ENCODE measurements at regions not wholly inside any gene's neighbourhood (a gene's known extent, or its start where the extent isn't known, plus 50 kb on each side); places are given as distances from the start of the nearest gene placed in this dataset.

GRCh38 chr11:44408141-44408540 lies 98.2 kb upstream of the ALX4 start:
- TF ChIP-seq, protein P1, sequence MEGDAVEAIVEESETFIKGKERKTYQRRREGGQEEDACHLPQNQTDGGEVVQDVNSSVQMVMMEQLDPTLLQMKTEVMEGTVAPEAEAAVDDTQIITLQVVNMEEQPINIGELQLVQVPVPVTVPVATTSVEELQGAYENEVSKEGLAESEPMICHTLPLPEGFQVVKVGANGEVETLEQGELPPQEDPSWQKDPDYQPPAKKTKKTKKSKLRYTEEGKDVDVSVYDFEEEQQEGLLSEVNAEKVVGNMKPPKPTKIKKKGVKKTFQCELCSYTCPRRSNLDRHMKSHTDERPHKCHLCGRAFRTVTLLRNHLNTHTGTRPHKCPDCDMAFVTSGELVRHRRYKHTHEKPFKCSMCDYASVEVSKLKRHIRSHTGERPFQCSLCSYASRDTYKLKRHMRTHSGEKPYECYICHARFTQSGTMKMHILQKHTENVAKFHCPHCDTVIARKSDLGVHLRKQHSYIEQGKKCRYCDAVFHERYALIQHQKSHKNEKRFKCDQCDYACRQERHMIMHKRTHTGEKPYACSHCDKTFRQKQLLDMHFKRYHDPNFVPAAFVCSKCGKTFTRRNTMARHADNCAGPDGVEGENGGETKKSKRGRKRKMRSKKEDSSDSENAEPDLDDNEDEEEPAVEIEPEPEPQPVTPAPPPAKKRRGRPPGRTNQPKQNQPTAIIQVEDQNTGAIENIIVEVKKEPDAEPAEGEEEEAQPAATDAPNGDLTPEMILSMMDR (IDR thresholded peaks at IDR 0.05 in 2 of 3, conservative IDR thresholded peaks at IDR 0.05 in 1 of 3; ENCODE audit: borderline replicate concordance in 1 of 3, insufficient read depth in 1 of 3, low read depth in 2 of 3, low read length in 2 of 3) = no peak
- TF ChIP-seq POLR2A (IDR thresholded peaks at IDR 0.05; ENCODE audit: borderline replicate concordance, extremely low read depth, insufficient read depth, insufficient read length) = no peak

Data from HCT116 (cell line).